HEK293 (cell line): ENCODE measurements at regions not wholly inside any gene's neighbourhood (a gene's known extent, or its start where the extent isn't known, plus 50 kb on each side); places are given as distances from the start of the nearest gene placed in this dataset.

Experiments
- CTCF ChIA-PET: fragments of 350-600 bp; formaldehyde crosslinking; extraction: SDS; loops from one replicate; lab custom pipeline; 2021; ENCODE audit warnings: antibody characterized with exemption; lab: Yijun Ruan, JAX
- POLR2A ChIA-PET: fragments of 300-600 bp; formaldehyde crosslinking; extraction: SDS; loops from one replicate; lab custom pipeline; 2020; ENCODE audit warnings: antibody characterized with exemption, inconsistent platforms; lab: Yijun Ruan, JAX
- H3K27ac ChIP-seq: fragments of 200-500 bp; sonication (Bioruptor generic); 2 replicates; pipeline ENCODE4 v1.5.1; 2014; ENCODE audit warnings: low read depth, low read length, control low read depth, inconsistent platforms; ENCODE audit errors: extremely low read depth
- H3K36me3 ChIP-seq, 2 experiments: fragments of 200-500 bp in 1 of 2; sonication (Bioruptor generic) in 1 of 2; 1 replicate in 1 of 2; 2 replicates in 1 of 2; pipeline ENCODE4 v1.5.1; 2014 to 2017; ENCODE audit warnings: inconsistent platforms in 2 of 2, low read length in 2 of 2; ENCODE audit not compliant: control insufficient read depth in 2 of 2, insufficient read depth in 1 of 2
- H3K4me1 ChIP-seq: fragments of 200-500 bp; sonication (Bioruptor generic); 2 replicates; pipeline ENCODE4 v1.5.1; 2014; ENCODE audit warnings: mild to moderate bottlenecking, low read length, inconsistent platforms; ENCODE audit not compliant: control insufficient read depth, insufficient read depth
- H3K4me3 ChIP-seq: 2 replicates; pipeline ENCODE4 v1.5.1; 2011; ENCODE audit warnings: low read depth, mild to moderate bottlenecking, control low read depth, low read length, moderate library complexity
- H3K9me3 ChIP-seq: fragments of 200-500 bp; sonication (Bioruptor generic); 2 replicates; pipeline ENCODE4 v1.5.1; 2014; ENCODE audit warnings: low read depth, low read length, inconsistent platforms; ENCODE audit not compliant: control insufficient read depth, insufficient read depth
- GFI1B ChIP-seq: fragments of 450-650 bp; formaldehyde crosslinking; IDR thresholded peaks from 2 replicates; pipeline ENCODE4 v1.5.1; 2016; ENCODE audit warnings: missing biosample characterization, missing genetic modification characterization
- GLIS2 ChIP-seq: fragments of 450-650 bp; formaldehyde crosslinking; IDR thresholded peaks from 2 replicates; pipeline ENCODE4 v1.5.1; 2016; ENCODE audit warnings: missing biosample characterization, missing genetic modification characterization
- KLF7 ChIP-seq: fragments of 450-650 bp; formaldehyde crosslinking; IDR thresholded peaks from 2 replicates; pipeline ENCODE4 v1.5.1; 2016; ENCODE audit warnings: missing biosample characterization, missing genetic modification characterization, borderline replicate concordance
- SCRT2 ChIP-seq: fragments of 450-650 bp; formaldehyde crosslinking; IDR thresholded peaks from 2 replicates; pipeline ENCODE4 v1.5.1; 2016; ENCODE audit warnings: missing biosample characterization, missing genetic modification characterization
- SP3 ChIP-seq: fragments of 450-650 bp; formaldehyde crosslinking; IDR thresholded peaks from 2 replicates; pipeline ENCODE4 v1.5.1; 2016; ENCODE audit warnings: missing biosample characterization, missing genetic modification characterization
- WT1 ChIP-seq: fragments of 450-650 bp; formaldehyde crosslinking; IDR thresholded peaks from 2 replicates; pipeline ENCODE4 v1.5.1; 2016; ENCODE audit warnings: missing biosample characterization, missing genetic modification characterization
- YY1 ChIP-seq: fragments of 450-650 bp; formaldehyde crosslinking; IDR thresholded peaks from 2 replicates; pipeline ENCODE4 v1.5.1; 2018; ENCODE audit warnings: missing biosample characterization, missing genetic modification characterization
- ZBTB21 ChIP-seq: fragments of 450-650 bp; formaldehyde crosslinking; IDR thresholded peaks from 2 replicates; pipeline ENCODE4 v1.5.1; 2017; ENCODE audit warnings: missing biosample characterization, missing genetic modification characterization
- ZFHX2 ChIP-seq: fragments of 450-650 bp; formaldehyde crosslinking; conservative IDR thresholded peaks from 2 replicates; pipeline ENCODE4 v1.5.1; 2016; ENCODE audit warnings: missing biosample characterization, missing genetic modification characterization
- ZNF10 ChIP-seq: fragments of 450-650 bp; formaldehyde crosslinking; IDR thresholded peaks from 2 replicates; pipeline ENCODE4 v1.5.1; 2017; ENCODE audit warnings: missing biosample characterization, missing genetic modification characterization
- ZNF146 ChIP-seq: fragments of 450-650 bp; formaldehyde crosslinking; IDR thresholded peaks from 2 replicates; pipeline ENCODE4 v1.5.1; 2016; ENCODE audit warnings: missing biosample characterization, missing genetic modification characterization
- ZNF155 ChIP-seq: fragments of 450-650 bp; formaldehyde crosslinking; IDR thresholded peaks from 2 replicates; pipeline ENCODE4 v1.5.1; 2016; ENCODE audit warnings: missing biosample characterization, missing genetic modification characterization
- ZNF202 ChIP-seq: fragments of 450-650 bp; formaldehyde crosslinking; IDR thresholded peaks from 2 replicates; pipeline ENCODE4 v1.5.1; 2016; ENCODE audit warnings: missing biosample characterization, missing genetic modification characterization, borderline replicate concordance
- ZNF266 ChIP-seq: fragments of 450-650 bp; formaldehyde crosslinking; IDR thresholded peaks from 2 replicates; pipeline ENCODE4 v1.5.1; 2016; ENCODE audit warnings: missing biosample characterization, missing genetic modification characterization, low read depth
- ZNF274 ChIP-seq, 2 experiments: fragments of 200-500 bp in 1 of 2; fragments of 450-650 bp in 1 of 2; sonication (Bioruptor generic) in 1 of 2; formaldehyde crosslinking in 1 of 2; IDR thresholded peaks; 2 replicates each; pipeline versions ENCODE4 v1.5.1 to v1.6.1; 2014 to 2016; ENCODE audit warnings: borderline replicate concordance in 1 of 2, inconsistent platforms in 1 of 2, low read length in 1 of 2, missing biosample characterization in 1 of 2, missing genetic modification characterization in 1 of 2
- ZNF292 ChIP-seq: fragments of 450-650 bp; formaldehyde crosslinking; IDR thresholded peaks from 2 replicates; pipeline ENCODE4 v1.5.1; 2016; ENCODE audit warnings: low read depth, missing biosample characterization, missing genetic modification characterization, borderline replicate concordance
- ZNF433 ChIP-seq: fragments of 450-650 bp; formaldehyde crosslinking; IDR thresholded peaks from 2 replicates; pipeline ENCODE4 v1.5.1; 2016; ENCODE audit warnings: missing biosample characterization, missing genetic modification characterization, low read depth
- ZNF561 ChIP-seq: fragments of 450-650 bp; IDR thresholded peaks from 2 replicates; pipeline ENCODE4 v1.5.1; 2018; ENCODE audit warnings: missing biosample characterization, missing genetic modification characterization, borderline replicate concordance
- ZNF571 ChIP-seq: fragments of 450-650 bp; formaldehyde crosslinking; IDR thresholded peaks from 2 replicates; pipeline ENCODE4 v1.5.0; 2017; ENCODE audit warnings: missing biosample characterization, missing genetic modification characterization
- ZNF660 ChIP-seq: fragments of 450-650 bp; IDR thresholded peaks from 2 replicates; pipeline ENCODE4 v1.5.1; 2018; ENCODE audit warnings: missing biosample characterization, mild to moderate bottlenecking, missing genetic modification characterization
- ZNF664 ChIP-seq: fragments of 450-650 bp; formaldehyde crosslinking; IDR thresholded peaks from 2 replicates; pipeline ENCODE4 v1.5.1; 2016; ENCODE audit warnings: missing biosample characterization, missing genetic modification characterization
- ZNF791 ChIP-seq: fragments of 450-650 bp; formaldehyde crosslinking; IDR thresholded peaks from 2 replicates; pipeline ENCODE4 v1.5.1; 2016; ENCODE audit warnings: missing biosample characterization, missing genetic modification characterization
- ZSCAN30 ChIP-seq: fragments of 450-650 bp; IDR thresholded peaks from 2 replicates; pipeline ENCODE4 v1.5.1; 2018; ENCODE audit warnings: missing biosample characterization, mild to moderate bottlenecking, missing genetic modification characterization, moderate library complexity
- TF ChIP-seq, protein P1 (sequence below): fragments of 450-650 bp; formaldehyde crosslinking; IDR thresholded peaks from 2 replicates; pipeline ENCODE4 v1.5.1; 2017; ENCODE audit warnings: missing biosample characterization, mild to moderate bottlenecking, missing genetic modification characterization, moderate library complexity
- TF ChIP-seq, protein P2 (sequence below): fragments of 450-650 bp; formaldehyde crosslinking; IDR thresholded peaks from 2 replicates; pipeline ENCODE4 v1.5.1; 2016; ENCODE audit warnings: missing biosample characterization, missing genetic modification characterization
- TF ChIP-seq, protein P3 (sequence below): fragments of 450-650 bp; formaldehyde crosslinking; optimal IDR thresholded peaks from 2 replicates; pipeline ENCODE3; 2016; ENCODE audit warnings: missing biosample characterization, mild to moderate bottlenecking, missing genetic modification characterization
- TF ChIP-seq, protein P4 (sequence below): fragments of 450-650 bp; formaldehyde crosslinking; IDR thresholded peaks from 2 replicates; pipeline ENCODE4 v1.5.1; 2016; ENCODE audit warnings: missing biosample characterization, missing genetic modification characterization
- TF ChIP-seq, protein P5 (sequence below): fragments of 450-650 bp; formaldehyde crosslinking; IDR thresholded peaks from 2 replicates; pipeline ENCODE4 v1.5.1; 2016; ENCODE audit warnings: missing biosample characterization, missing genetic modification characterization

DNA sequence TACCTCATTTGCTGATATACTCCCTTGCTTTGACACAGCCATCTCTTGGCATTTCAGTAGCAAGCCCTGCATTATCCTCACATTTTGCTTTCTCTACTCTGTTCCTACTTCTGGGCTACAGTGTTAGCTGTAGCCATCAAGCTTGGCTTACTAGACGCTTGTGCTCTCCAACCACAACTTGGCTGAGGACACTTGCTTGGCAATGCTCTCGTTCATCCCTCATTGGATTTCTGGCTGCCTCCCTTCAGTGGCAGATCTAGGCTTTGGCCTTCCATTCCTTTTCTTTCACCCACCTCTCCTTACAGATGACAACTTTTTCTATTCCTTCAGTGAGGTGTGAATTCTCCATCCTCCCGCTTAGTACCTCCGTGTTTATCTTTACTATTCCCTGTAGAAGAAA is 428.7 kb upstream of the LRRC7 start:
- H3K36me3 ChIP-seq = no peaks in the 10 kb centered on the region
- no peak overlapping the region for H3K4me3 ChIP-seq
- TF ChIP-seq, protein P1, sequence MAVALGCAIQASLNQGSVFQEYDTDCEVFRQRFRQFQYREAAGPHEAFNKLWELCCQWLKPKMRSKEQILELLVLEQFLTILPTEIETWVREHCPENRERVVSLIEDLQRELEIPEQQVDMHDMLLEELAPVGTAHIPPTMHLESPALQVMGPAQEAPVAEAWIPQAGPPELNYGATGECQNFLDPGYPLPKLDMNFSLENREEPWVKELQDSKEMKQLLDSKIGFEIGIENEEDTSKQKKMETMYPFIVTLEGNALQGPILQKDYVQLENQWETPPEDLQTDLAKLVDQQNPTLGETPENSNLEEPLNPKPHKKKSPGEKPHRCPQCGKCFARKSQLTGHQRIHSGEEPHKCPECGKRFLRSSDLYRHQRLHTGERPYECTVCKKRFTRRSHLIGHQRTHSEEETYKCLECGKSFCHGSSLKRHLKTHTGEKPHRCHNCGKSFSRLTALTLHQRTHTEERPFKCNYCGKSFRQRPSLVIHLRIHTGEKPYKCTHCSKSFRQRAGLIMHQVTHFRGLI (tag by site-specific recombination) = no peak
- TF ChIP-seq ZNF274 (IDR thresholded peaks at IDR 0.05; ENCODE audit: low read length) = no peak
- TF ChIP-seq ZNF274 (tag by site-specific recombination; IDR thresholded peaks at IDR 0.05; ENCODE audit: borderline replicate concordance) = no peak
- TF ChIP-seq ZNF433 (tag by site-specific recombination) = no peak
- TF ChIP-seq GFI1B = no peak
- no peak for TF ChIP-seq ZSCAN30 (tag by site-specific recombination)
- TF ChIP-seq ZNF571 (tag by site-specific recombination) = no peak
- no peak for TF ChIP-seq ZNF202 (tag by site-specific recombination)
- TF ChIP-seq ZFHX2 (tag by site-specific recombination) = no peak
- no peak for TF ChIP-seq WT1 (tag by site-specific recombination)
- no peak for TF ChIP-seq ZNF660 (tag by site-specific recombination)
- TF ChIP-seq ZNF561 = no peak
- no peak for TF ChIP-seq KLF7 (tag by site-specific recombination)
- TF ChIP-seq, protein P2, sequence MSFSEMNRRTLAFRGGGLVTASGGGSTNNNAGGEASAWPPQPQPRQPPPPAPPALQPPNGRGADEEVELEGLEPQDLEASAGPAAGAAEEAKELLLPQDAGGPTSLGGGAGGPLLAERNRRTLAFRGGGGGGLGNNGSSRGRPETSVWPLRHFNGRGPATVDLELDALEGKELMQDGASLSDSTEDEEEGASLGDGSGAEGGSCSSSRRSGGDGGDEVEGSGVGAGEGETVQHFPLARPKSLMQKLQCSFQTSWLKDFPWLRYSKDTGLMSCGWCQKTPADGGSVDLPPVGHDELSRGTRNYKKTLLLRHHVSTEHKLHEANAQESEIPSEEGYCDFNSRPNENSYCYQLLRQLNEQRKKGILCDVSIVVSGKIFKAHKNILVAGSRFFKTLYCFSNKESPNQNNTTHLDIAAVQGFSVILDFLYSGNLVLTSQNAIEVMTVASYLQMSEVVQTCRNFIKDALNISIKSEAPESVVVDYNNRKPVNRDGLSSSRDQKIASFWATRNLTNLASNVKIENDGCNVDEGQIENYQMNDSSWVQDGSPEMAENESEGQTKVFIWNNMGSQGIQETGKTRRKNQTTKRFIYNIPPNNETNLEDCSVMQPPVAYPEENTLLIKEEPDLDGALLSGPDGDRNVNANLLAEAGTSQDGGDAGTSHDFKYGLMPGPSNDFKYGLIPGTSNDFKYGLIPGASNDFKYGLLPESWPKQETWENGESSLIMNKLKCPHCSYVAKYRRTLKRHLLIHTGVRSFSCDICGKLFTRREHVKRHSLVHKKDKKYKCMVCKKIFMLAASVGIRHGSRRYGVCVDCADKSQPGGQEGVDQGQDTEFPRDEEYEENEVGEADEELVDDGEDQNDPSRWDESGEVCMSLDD (tag by site-specific recombination) = no peak
- no peak for TF ChIP-seq ZNF664 (tag by site-specific recombination)
- no peak for TF ChIP-seq SCRT2
- no peak for TF ChIP-seq ZNF10 (tag by site-specific recombination)
- no peak for TF ChIP-seq ZNF292 (tag by site-specific recombination)
- no peak for TF ChIP-seq GLIS2 (tag by site-specific recombination)
- no peaks in the 10 kb centered on the region for H3K4me1 ChIP-seq
- H3K27ac ChIP-seq = no peak overlapping the region
- POLR2A ChIA-PET = no interaction called here
- H3K9me3 ChIP-seq = no peaks in the 10 kb centered on the region
- CTCF ChIA-PET = interaction anchor here (0.6 kb wide), 1 partner anchor 319 kb away, joined by 3 read pairs; no protein-coding TSS in a partner anchor

DNA sequence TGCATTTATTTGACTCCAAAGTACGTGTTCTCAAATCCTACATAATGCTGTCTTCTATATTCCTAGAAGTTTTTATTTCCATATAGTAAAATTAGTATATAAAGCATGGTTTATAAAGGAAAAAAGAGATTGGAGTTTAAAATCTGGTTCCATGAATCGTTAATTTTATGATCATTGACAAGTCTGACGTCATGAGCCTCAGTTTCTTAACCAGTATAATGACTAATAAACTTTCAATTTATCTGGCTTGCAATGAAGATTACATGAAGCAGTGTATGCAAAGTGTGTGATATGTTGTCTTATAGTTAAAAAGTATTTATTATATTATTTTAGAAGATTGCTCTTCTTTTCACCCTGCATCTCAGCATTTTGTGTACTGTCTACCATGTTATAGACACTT is 421.4 kb upstream of the LRRC7 start:
- Histone ChIP-seq H3K9me3 (no peaks in the 10 kb centered on the region), H3K36me3 (no peaks in the 10 kb centered on the region)
- TF ChIP-seq, protein P3, sequence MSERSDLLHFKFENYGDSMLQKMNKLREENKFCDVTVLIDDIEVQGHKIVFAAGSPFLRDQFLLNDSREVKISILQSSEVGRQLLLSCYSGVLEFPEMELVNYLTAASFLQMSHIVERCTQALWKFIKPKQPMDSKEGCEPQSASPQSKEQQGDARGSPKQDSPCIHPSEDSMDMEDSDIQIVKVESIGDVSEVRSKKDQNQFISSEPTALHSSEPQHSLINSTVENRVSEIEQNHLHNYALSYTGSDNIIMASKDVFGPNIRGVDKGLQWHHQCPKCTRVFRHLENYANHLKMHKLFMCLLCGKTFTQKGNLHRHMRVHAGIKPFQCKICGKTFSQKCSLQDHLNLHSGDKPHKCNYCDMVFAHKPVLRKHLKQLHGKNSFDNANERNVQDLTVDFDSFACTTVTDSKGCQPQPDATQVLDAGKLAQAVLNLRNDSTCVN (tag by site-specific recombination) = no peak
- TF ChIP-seq, protein P4, sequence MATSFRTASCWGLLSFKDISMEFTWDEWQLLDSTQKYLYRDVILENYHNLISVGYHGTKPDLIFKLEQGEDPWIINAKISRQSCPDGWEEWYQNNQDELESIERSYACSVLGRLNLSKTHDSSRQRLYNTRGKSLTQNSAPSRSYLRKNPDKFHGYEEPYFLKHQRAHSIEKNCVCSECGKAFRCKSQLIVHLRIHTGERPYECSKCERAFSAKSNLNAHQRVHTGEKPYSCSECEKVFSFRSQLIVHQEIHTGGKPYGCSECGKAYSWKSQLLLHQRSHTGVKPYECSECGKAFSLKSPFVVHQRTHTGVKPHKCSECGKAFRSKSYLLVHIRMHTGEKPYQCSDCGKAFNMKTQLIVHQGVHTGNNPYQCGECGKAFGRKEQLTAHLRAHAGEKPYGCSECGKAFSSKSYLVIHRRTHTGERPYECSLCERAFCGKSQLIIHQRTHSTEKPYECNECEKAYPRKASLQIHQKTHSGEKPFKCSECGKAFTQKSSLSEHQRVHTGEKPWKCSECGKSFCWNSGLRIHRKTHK (tag by site-specific recombination) = no peak
- TF ChIP-seq ZNF791 (no peak), ZNF571 (tag by site-specific recombination) (no peak), ZNF146 (no peak), SP3 (tag by site-specific recombination) (no peak), ZBTB21 (tag by site-specific recombination) (no peak), YY1 (no peak), ZNF266 (tag by site-specific recombination) (no peak), ZNF202 (tag by site-specific recombination) (no peak), ZNF155 (no peak)
- TF ChIP-seq, protein P5, sequence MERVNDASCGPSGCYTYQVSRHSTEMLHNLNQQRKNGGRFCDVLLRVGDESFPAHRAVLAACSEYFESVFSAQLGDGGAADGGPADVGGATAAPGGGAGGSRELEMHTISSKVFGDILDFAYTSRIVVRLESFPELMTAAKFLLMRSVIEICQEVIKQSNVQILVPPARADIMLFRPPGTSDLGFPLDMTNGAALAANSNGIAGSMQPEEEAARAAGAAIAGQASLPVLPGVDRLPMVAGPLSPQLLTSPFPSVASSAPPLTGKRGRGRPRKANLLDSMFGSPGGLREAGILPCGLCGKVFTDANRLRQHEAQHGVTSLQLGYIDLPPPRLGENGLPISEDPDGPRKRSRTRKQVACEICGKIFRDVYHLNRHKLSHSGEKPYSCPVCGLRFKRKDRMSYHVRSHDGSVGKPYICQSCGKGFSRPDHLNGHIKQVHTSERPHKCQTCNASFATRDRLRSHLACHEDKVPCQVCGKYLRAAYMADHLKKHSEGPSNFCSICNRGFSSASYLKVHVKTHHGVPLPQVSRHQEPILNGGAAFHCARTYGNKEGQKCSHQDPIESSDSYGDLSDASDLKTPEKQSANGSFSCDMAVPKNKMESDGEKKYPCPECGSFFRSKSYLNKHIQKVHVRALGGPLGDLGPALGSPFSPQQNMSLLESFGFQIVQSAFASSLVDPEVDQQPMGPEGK (tag by site-specific recombination) = no peak

More for the DNA sequence above, 421.4 kb upstream of the LRRC7 start:
- H3K27ac ChIP-seq = no peak overlapping the region
- no peak overlapping the region for H3K4me3 ChIP-seq
- CTCF ChIA-PET = no interaction called here
- POLR2A ChIA-PET = no interaction called here
- no peaks in the 10 kb centered on the region for H3K4me1 ChIP-seq
